ENCODE measurements at regions not wholly inside any gene's neighbourhood (a gene's known extent, or its start where the extent isn't known, plus 50 kb on each side); places are given as distances from the start of the nearest gene placed in this dataset.
"Not testable (repeated sequence)": the region's sequence is repeated elsewhere in the genome, so short reads cannot be mapped to it uniquely, and the experiment has no call there.

- TF ChIP-seq E2F4 (IDR thresholded peaks at IDR 0.05; ENCODE audit: low read depth, low read length) (no peak), CREM (IDR thresholded peaks at IDR 0.05; ENCODE audit: low read depth) (no peak), SMAD1 (IDR thresholded peaks at IDR 0.05; ENCODE audit: low read depth, partially characterized antibody) (no peak), TCF3 (IDR thresholded peaks at IDR 0.05; ENCODE audit: borderline replicate concordance, insufficient read depth, low read depth, low read length) (no peak)
These were observed 115.4 kb downstream of the QRSL1 start (continued) for GRCh38 chr6:106744781-106745180.

DNA sequence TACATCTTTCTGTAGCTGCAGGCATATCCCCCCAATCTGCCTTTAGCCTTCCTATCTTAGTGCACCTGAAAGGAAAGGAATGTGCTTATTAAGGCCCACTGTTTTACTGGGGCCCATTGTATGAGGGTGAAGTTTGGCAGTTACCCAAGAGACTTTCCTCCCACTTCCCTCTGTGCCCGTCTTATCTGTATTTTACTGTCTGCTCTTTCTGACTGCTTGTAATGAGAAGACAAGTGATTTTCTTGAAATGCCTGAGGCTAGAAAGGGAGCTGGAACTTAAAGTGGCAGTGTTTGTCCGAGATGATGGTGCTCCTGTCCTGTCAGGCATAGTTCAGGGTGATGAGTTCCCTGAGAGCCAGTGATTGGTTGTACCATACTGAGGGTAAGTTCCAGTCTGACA, 114.7 kb downstream of the QRSL1 start:
- BruUV-seq (replicated peaks); DNase-seq (ENCODE audit: low read depth, low spot score); H3K79me2 ChIP-seq (ENCODE audit: control insufficient read depth, insufficient read depth, low read length); H3K4me3 ChIP-seq; ATAC-seq; FAIRE-seq; H3K27me3 ChIP-seq (replicated peaks in 1 of 2; ENCODE audit: control insufficient read depth in 2 of 2, insufficient read depth in 2 of 2, low read length in 1 of 2); H3K9ac ChIP-seq (ENCODE audit: control insufficient read depth, insufficient read depth, low read length); H3K4me2 ChIP-seq (ENCODE audit: control insufficient read depth, insufficient read depth); H3K4me1 ChIP-seq (ENCODE audit: control insufficient read depth, insufficient read depth, low read length); intact Hi-C loops (cut with micrococcal nuclease; ENCODE audit: unreplicated experiment); H3K36me3 ChIP-seq (ENCODE audit: control insufficient read depth in 2 of 2, insufficient read depth in 2 of 2, low read length in 1 of 2); POLR2A ChIA-PET; in situ Hi-C loops (cut with MboI); H3K9me3 ChIP-seq (replicated peaks; ENCODE audit: control insufficient read depth, insufficient read depth, low read length); H3K27ac ChIP-seq (ENCODE audit: control insufficient read depth, insufficient read depth); H4K20me1 ChIP-seq (ENCODE audit: control insufficient read depth, insufficient read depth); RAD21 ChIA-PET (ENCODE audit: unreplicated experiment); H2AFZ ChIP-seq (ENCODE audit: control insufficient read depth, low read depth, low read length): not testable (repeated sequence)
- WGBS (ENCODE audit: insufficient coverage, insufficient replicate concordance, low lambda C conversion rate, missing lambda C conversion rate), result 3% methylated on average over 2 of the region's 2 CpGs
- SMC1A ChIA-PET (ENCODE audit: uncharacterized antibody, unreplicated experiment), result interaction anchor here (1.3 kb wide), 2 partner anchors 16 to 136 kb away, joined by 3 to 4 read pairs; no protein-coding TSS in a partner anchor
- CTCF ChIA-PET, result interaction anchor here (1.3 kb wide), 1 partner anchor 15 kb away, joined by 3 read pairs; no protein-coding TSS in a partner anchor

DNA sequence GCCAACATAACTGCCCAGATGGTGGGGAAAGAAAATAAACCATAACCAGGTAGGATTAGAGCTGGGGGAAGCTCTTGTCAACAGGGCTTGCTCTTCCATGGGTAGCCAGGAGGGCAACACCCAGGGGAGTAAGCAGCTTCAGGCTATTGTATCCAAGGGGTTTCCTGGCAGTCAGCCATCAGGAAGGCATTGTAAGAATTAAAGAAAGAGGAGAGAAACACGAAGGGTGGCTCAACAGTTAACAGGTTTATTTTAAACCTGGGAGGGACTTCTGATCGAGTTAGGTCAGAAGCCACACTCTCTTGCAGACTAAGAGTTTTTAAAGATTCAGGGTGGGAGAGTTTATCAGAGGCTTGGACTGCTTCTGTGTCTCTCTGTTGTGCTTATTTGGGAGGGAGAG, 114.2 kb downstream of the QRSL1 start:
- DNase-seq (ENCODE audit: low read depth, low spot score) (no peak), FAIRE-seq (no peak), ATAC-seq (no peak)
- H3K9me3 ChIP-seq (replicated peaks; ENCODE audit: control insufficient read depth, insufficient read depth, low read length), result no peaks in the 10 kb centered on the region
- H3K36me3 ChIP-seq (ENCODE audit: control insufficient read depth in 2 of 2, insufficient read depth in 2 of 2, low read length in 1 of 2), result no peaks in the 10 kb centered on the region
- no peaks in the 10 kb centered on the region for H3K79me2 ChIP-seq (ENCODE audit: control insufficient read depth, insufficient read depth, low read length)
- ChIA-PET RAD21 (ENCODE audit: unreplicated experiment) (interaction anchor here (0.6 kb wide), 1 partner anchor 236 kb away, joined by 3 read pairs; no protein-coding TSS in a partner anchor), SMC1A (ENCODE audit: uncharacterized antibody, unreplicated experiment) (interaction anchor here (0.8 kb wide), 1 partner anchor 54 kb away, joined by 3 read pairs; no protein-coding TSS in a partner anchor), POLR2A (no interaction called here), CTCF (interaction anchor here (1.3 kb wide), 1 partner anchor 15 kb away, joined by 3 read pairs; no protein-coding TSS in a partner anchor)
- BruUV-seq (replicated peaks), result no TSS peak
- no peak overlapping the region for H3K4me3 ChIP-seq
- H3K4me1 ChIP-seq (ENCODE audit: control insufficient read depth, insufficient read depth, low read length), result no peaks in the 10 kb centered on the region
- 0% methylated on average over 2 of the region's 2 CpGs for WGBS (ENCODE audit: insufficient coverage, insufficient replicate concordance, low lambda C conversion rate, missing lambda C conversion rate)
- intact Hi-C loops (cut with micrococcal nuclease; ENCODE audit: unreplicated experiment) (no loop called here), in situ Hi-C loops (cut with MboI) (no loop called here)
- H3K9ac ChIP-seq (ENCODE audit: control insufficient read depth, insufficient read depth, low read length), result no peak overlapping the region
- H3K27ac ChIP-seq (ENCODE audit: control insufficient read depth, insufficient read depth), result no peak overlapping the region
- peaks cover 0 to 2% of the 10 kb centered on the region in 2 experiments; a peak in 1 of 4 replicates for H3K27me3 ChIP-seq (replicated peaks in 1 of 2; ENCODE audit: control insufficient read depth in 2 of 2, insufficient read depth in 2 of 2, low read length in 1 of 2)
- no peak overlapping the region for H3K4me2 ChIP-seq (ENCODE audit: control insufficient read depth, insufficient read depth)
- H4K20me1 ChIP-seq (ENCODE audit: control insufficient read depth, insufficient read depth), result no peaks in the 10 kb centered on the region
- H2AFZ ChIP-seq (ENCODE audit: control insufficient read depth, low read depth, low read length), result no peak overlapping the region
- TF ChIP-seq SIN3A (IDR thresholded peaks at IDR 0.05; ENCODE audit: low read depth, low read length) (no peak), NR2C2 (IDR thresholded peaks at IDR 0.05; ENCODE audit: borderline replicate concordance, control insufficient read depth, insufficient read length, low read depth) (no peak), MXI1 (IDR thresholded peaks at IDR 0.05; ENCODE audit: low read depth, low read length) (no peak), SUPT20H (IDR thresholded peaks at IDR 0.05; ENCODE audit: borderline replicate concordance, control insufficient read depth, low read depth, low read length) (no peak), POLR2AphosphoS5 (IDR thresholded peaks at IDR 0.05; ENCODE audit: low read length) (no peak), EZH2 (IDR thresholded peaks at IDR 0.05; ENCODE audit: borderline replicate concordance, control insufficient read depth, low read depth, low read length) (no peak), RBBP5 (conservative IDR thresholded peaks at IDR 0.05) (no peak), MYB (IDR thresholded peaks at IDR 0.05; ENCODE audit: borderline replicate concordance, low read depth, low read length) (no peak)
